Thyroid gland (tissue), 4 donors: ENCODE measurements at regions not wholly inside any gene's neighbourhood (a gene's known extent, or its start where the extent isn't known, plus 50 kb on each side); places are given as distances from the start of the nearest gene placed in this dataset.

Experiments
- DNase-seq, 2 donors: peaks; one replicate each; pipeline ENCODE4 v3.0.0-alpha.2; 2019
- H3K27ac ChIP-seq, 3 donors: fragments of 200-600 bp; sonication (generic); 1 replicate in 2 of 3; 2 replicates in 1 of 3; pipeline ENCODE4 v1.5.1; 2016 to 2019; ENCODE audit warnings: mild to moderate bottlenecking in 1 of 3, moderate library complexity in 1 of 3
- H3K27me3 ChIP-seq: fragments of 200-600 bp; sonication (generic); one replicate; pipeline ENCODE4 v1.5.1; 2019
- H3K36me3 ChIP-seq, 2 donors: fragments of 200-600 bp; sonication (generic); one replicate each; pipeline ENCODE4 v1.5.1; 2016 to 2019
- H3K4me1 ChIP-seq, 2 donors: fragments of 200-600 bp; sonication (generic); one replicate each; pipeline ENCODE4 v1.5.1; 2017 to 2019
- H3K4me3 ChIP-seq, 3 donors: fragments of 200-600 bp; sonication (generic); replicated peaks in 1 of 3; 1 replicate in 2 of 3; 2 replicates in 1 of 3; pipeline ENCODE4 v1.5.1; 2016; ENCODE audit warnings: mild to moderate bottlenecking in 1 of 3
- H3K9me3 ChIP-seq: fragments of 200-600 bp; sonication (generic); one replicate; pipeline ENCODE4 v1.5.1; 2017
- POLR2A ChIP-seq, 2 donors: fragments of 450-650 bp; IDR thresholded peaks; one replicate each; pipeline ENCODE4 v1.6.1; 2017; ENCODE audit warnings: antibody characterized with exemption in 2 of 2, mild to moderate bottlenecking in 2 of 2, moderate library complexity in 1 of 2
- whole genome bisulfite sequencing, 2 donors: methylation state at CpG; one replicate each; pipeline ENCODE4 v1.1.5; 2017; 5-methylcytosine and 5-hydroxymethylcytosine counted together
- intact Hi-C: fragments of 100-400 bp; cut with DNase I; formaldehyde crosslinking; loops from one replicate; pipeline ENCODE4 v1.15.1; 2023
- TF ChIP-seq, protein P1 (sequence below), 6 experiments: fragments of 200-600 bp in 3 of 6; fragments of 450-650 bp in 3 of 6; sonication (generic) in 3 of 6; IDR thresholded peaks; one replicate each; pipeline ENCODE4 v1.5.1; 2016 to 2019; ENCODE audit warnings: antibody characterized with exemption in 6 of 6, mild to moderate bottlenecking in 2 of 6, inconsistent platforms in 1 of 6, moderate library complexity in 1 of 6

- Histone ChIP-seq H3K9me3 (no peaks in the 10 kb centered on the region), H3K27me3 (no peaks in the 10 kb centered on the region), H3K4me3 (no peak overlapping the region), H3K36me3 (no peaks in the 10 kb centered on the region), H3K4me1 (peaks cover 9 to 19% of the 10 kb centered on the region in 2 donors), H3K27ac (no peak overlapping the region)
- intact Hi-C loops = no loop called here
- DNase-seq = no peak
- 49 to 52% methylated on average over 3 of the region's 3 CpGs for WGBS, 2 donors
- TF ChIP-seq, protein P1, sequence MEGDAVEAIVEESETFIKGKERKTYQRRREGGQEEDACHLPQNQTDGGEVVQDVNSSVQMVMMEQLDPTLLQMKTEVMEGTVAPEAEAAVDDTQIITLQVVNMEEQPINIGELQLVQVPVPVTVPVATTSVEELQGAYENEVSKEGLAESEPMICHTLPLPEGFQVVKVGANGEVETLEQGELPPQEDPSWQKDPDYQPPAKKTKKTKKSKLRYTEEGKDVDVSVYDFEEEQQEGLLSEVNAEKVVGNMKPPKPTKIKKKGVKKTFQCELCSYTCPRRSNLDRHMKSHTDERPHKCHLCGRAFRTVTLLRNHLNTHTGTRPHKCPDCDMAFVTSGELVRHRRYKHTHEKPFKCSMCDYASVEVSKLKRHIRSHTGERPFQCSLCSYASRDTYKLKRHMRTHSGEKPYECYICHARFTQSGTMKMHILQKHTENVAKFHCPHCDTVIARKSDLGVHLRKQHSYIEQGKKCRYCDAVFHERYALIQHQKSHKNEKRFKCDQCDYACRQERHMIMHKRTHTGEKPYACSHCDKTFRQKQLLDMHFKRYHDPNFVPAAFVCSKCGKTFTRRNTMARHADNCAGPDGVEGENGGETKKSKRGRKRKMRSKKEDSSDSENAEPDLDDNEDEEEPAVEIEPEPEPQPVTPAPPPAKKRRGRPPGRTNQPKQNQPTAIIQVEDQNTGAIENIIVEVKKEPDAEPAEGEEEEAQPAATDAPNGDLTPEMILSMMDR (IDR thresholded peaks at IDR 0.05) = no peak
- TF ChIP-seq POLR2A (IDR thresholded peaks at IDR 0.05) = no peak
Observed at GRCh38 chr1:81679942-81680341, 120.8 kb upstream of the ADGRL2 start.

GRCh38 chr1:81678779-81679178 lies 122.0 kb upstream of the ADGRL2 start:
- Histone ChIP-seq H3K4me1 (peaks cover 9 to 19% of the 10 kb centered on the region in 2 donors), H3K9me3 (no peaks in the 10 kb centered on the region), H3K27me3 (no peaks in the 10 kb centered on the region), H3K36me3 (no peaks in the 10 kb centered on the region), H3K4me3 (no peak overlapping the region), H3K27ac (no peak overlapping the region)
- no peak for DNase-seq
- intact Hi-C loops = no loop called here
- TF ChIP-seq POLR2A (IDR thresholded peaks at IDR 0.05) = no peak
- WGBS, 2 donors = 93% methylated on average over 3 of the region's 3 CpGs

GRCh38 chr1:81672766-81673165 lies 128.0 kb upstream of the ADGRL2 start:
- intact Hi-C loops = no loop called here

DNA sequence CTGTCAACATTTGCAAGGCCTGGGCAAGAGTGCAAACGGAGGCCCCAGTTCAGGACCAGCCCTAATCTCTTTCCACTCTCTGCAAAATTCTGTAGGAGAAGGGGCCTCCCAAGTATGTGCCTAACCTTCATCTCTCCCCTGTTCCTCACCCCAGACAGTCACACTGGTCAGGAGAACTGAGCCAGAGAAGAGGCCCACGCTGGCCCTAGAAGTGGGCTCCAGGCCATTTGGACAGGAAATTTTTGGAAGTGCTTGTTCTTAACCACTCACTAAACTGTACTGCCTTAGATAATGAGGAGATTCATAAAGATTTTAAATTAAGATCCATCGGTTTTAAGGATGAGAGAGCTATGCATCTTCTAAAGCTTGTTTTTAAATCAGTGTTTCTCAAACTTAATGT lies 129.7 kb upstream of the ADGRL2 start:
- Histone ChIP-seq H3K27me3 (no peaks in the 10 kb centered on the region), H3K4me1 (peaks cover 7 to 8% of the 10 kb centered on the region in 2 donors), H3K4me3 (no peak overlapping the region), H3K9me3 (no peaks in the 10 kb centered on the region), H3K36me3 (no peaks in the 10 kb centered on the region), H3K27ac (no peak overlapping the region)
- TF ChIP-seq, protein P1 (IDR thresholded peaks at IDR 0.05) = no peak
- no peak for TF ChIP-seq POLR2A (IDR thresholded peaks at IDR 0.05)
- intact Hi-C loops = no loop called here
- no peak for DNase-seq
- WGBS, 2 donors = 63 to 71% methylated on average over 3 of the region's 3 CpGs

More at GRCh38 chr1:81672766-81673165, 128.0 kb upstream of the ADGRL2 start:
- H3K27me3 ChIP-seq = no peaks in the 10 kb centered on the region
- H3K4me1 ChIP-seq = peaks cover 7 to 8% of the 10 kb centered on the region in 2 donors
- H3K4me3 ChIP-seq = no peak overlapping the region
- H3K36me3 ChIP-seq = no peaks in the 10 kb centered on the region
- DNase-seq = no peak
- no peak for TF ChIP-seq POLR2A (IDR thresholded peaks at IDR 0.05)
- TF ChIP-seq, protein P1 (IDR thresholded peaks at IDR 0.05) = no peak
- no peaks in the 10 kb centered on the region for H3K9me3 ChIP-seq
- no peak overlapping the region for H3K27ac ChIP-seq

DNA sequence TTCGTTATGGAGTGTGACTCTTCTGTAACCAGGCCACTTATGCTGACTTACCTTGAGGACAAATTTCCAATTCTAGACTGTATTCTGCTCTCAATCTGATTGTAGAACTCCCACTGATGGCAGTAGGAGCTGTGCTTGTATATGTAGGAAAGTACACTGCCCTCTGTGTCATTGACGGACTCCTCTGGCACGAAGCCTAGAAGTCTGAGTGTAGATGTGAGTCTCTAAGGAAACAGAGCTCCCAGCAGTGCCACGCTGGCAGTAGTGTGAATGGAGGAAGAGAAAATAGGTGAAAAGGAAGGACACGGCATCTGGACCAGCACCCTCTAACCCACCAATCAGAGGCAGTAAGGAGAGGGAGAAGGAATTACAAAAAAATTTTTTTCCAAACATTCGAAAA lies 130.4 kb upstream of the ADGRL2 start:
- TF ChIP-seq POLR2A (IDR thresholded peaks at IDR 0.05) = no peak
- TF ChIP-seq, protein P1 (IDR thresholded peaks at IDR 0.05) = no peak
- Histone ChIP-seq H3K27me3 (no peaks in the 10 kb centered on the region), H3K9me3 (no peaks in the 10 kb centered on the region), H3K27ac (peak overlapping the region in 2 of 3 donors; percentile 0 to 31), H3K36me3 (no peaks in the 10 kb centered on the region), H3K4me1 (peaks cover 7 to 8% of the 10 kb centered on the region in 2 donors), H3K4me3 (no peak overlapping the region)
- intact Hi-C loops = no loop called here
- WGBS, 2 donors = 16 to 22% methylated on average over 6 of the region's 6 CpGs
- peak; percentile 90 to 95 for DNase-seq

DNA sequence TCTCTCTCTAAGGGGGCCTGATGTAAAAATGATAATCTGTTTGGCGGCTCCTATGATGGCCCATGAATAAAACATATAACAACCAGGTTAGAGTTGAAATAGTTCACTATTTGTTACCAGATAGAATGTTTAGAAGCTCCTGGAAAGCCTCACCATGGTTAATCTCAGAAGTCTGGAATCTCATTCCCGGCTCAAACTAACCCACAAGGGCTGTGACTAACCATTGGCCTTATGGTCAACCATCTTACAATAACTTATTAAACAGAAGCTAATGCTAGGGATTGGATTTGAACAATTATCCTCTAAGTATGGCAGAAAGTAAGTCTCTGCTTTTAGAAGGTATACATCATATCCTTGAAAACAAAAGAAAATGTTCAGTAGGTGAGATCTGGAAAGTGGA lies 134.1 kb upstream of the ADGRL2 start:
- no peaks in the 10 kb centered on the region for H3K36me3 ChIP-seq
- intact Hi-C loops = no loop called here
- no peak overlapping the region for H3K27ac ChIP-seq
- H3K9me3 ChIP-seq = no peaks in the 10 kb centered on the region
- no peaks in the 10 kb centered on the region for H3K27me3 ChIP-seq
- DNase-seq = no peak
- TF ChIP-seq POLR2A (IDR thresholded peaks at IDR 0.05) = no peak
- TF ChIP-seq, protein P1 (IDR thresholded peaks at IDR 0.05) = no peak
- 96 to 98% methylated on average over 2 of the region's 2 CpGs for WGBS, 2 donors
- H3K4me3 ChIP-seq = no peak overlapping the region
- peaks cover 7 to 8% of the 10 kb centered on the region in 2 donors for H3K4me1 ChIP-seq
